LNCAP (cell line): ENCODE measurements at regions not wholly inside any gene's neighbourhood (a gene's known extent, or its start where the extent isn't known, plus 50 kb on each side); places are given as distances from the start of the nearest gene placed in this dataset.

Source experiments
- TF ChIP-seq, protein P1 (sequence below): fragments of 450-650 bp; IDR thresholded peaks from 2 replicates; pipeline ENCODE4 v1.5.1; 2017; ENCODE audit warnings: mild to moderate bottlenecking

DNA sequence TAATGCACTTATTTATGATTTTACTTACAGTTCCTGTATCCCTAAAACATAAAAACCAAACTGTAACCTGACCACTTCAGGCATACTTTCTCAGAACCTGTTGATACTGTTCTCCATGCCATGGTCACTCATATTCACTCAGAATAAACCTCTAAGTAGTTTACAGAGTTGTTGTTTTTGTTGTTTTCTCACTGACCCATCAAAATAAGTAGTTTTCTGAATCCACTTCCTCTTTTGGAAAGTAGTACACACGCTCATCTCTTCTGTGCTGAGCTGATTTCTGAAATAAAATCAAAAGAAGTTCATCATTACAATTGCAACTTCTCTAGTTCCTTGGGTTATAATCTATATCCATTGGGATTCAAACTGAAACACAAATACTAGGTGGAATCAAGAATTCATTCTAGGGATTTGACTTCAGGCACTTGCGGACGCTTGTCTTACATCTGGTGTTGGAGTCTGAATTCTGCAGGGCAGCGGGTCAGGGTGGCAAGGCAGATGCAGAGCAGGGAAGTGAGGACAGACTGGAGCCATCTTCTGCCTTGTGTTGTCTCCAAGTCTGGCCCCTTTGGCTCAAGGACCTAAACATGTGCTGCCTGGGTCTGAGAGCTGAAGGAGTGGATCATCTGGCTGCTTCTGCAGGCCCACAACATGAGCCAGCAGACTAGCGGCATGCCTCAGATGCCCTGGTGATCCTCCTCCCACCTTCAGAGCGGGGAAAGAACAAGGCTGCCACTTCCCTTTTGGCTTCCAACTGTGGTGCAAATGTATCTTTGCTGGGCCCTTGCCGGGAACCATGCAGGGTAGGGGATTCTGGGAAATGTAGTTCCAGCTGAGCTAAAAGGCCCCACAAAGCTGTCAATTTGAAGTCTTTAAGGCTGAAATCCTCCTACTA, 167.9 kb upstream of the MYLIP start:
- TF ChIP-seq, protein P1, sequence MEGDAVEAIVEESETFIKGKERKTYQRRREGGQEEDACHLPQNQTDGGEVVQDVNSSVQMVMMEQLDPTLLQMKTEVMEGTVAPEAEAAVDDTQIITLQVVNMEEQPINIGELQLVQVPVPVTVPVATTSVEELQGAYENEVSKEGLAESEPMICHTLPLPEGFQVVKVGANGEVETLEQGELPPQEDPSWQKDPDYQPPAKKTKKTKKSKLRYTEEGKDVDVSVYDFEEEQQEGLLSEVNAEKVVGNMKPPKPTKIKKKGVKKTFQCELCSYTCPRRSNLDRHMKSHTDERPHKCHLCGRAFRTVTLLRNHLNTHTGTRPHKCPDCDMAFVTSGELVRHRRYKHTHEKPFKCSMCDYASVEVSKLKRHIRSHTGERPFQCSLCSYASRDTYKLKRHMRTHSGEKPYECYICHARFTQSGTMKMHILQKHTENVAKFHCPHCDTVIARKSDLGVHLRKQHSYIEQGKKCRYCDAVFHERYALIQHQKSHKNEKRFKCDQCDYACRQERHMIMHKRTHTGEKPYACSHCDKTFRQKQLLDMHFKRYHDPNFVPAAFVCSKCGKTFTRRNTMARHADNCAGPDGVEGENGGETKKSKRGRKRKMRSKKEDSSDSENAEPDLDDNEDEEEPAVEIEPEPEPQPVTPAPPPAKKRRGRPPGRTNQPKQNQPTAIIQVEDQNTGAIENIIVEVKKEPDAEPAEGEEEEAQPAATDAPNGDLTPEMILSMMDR = no peak

DNA sequence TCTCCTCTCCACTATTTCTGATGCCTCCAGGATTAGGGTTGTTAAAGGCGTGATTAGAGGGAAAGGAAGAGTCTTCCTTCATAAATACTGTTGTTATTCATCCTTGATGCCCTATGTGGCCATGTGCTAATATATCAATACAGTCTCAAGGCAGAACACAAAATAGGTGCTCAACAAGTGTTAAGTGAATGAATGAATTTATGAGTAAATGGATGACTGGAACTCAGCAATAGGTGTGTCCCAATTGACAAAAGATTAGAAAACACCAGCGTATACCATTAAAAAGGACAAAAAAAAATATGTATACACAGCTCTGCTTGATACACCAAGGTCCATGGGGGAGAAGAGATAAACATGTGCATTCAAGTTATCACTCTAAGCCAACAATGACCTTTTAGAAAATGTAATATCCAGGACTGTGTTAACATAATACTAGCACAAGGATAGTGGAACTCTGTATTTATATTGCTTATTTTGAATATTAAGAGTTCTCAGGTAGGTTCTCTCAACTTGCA, 171.2 kb upstream of the MYLIP start:
- TF ChIP-seq, protein P1 = no peak

DNA sequence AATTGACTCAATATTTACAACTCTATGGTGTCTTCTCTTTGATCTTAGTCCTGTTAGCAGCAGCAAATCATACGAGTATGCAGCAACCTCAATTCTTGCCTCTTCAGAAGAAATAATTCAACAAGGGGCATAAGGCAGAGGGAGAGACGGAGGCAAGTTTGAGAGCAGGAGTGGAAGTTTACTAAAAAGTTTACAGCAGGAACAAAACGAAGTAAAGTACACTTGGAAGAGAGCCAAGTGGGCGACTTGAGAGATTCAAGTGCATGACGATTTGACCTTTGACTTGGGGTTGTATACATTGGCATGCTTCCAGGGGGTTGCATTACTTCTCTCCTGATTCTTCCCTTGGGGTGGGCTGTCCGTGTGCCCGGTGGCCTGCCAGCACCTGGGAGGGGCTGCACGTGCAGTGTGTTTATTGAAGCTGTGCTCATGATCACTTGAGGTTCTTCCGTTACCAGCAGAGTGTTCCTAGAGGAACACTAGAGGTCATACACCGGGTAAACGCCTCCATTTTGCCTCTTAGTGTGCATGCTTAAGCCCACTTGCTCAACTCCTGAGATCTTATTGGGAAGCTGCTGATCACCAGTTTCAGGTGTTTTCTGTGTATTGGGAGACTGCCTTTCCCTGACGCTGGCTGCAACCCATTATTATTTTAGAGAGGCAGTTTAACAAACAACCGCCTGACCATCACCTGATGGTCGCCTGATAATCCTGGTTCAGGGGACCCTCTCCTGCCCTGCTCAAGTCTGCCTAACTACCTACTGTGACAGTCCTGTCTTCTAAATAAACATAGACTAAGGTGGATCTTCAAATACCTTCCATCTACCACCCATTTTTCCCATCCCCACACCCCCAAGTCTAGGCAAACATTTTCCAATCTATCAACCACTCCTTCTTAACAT, 172.4 kb upstream of the MYLIP start:
- TF ChIP-seq, protein P1 = no peak

DNA sequence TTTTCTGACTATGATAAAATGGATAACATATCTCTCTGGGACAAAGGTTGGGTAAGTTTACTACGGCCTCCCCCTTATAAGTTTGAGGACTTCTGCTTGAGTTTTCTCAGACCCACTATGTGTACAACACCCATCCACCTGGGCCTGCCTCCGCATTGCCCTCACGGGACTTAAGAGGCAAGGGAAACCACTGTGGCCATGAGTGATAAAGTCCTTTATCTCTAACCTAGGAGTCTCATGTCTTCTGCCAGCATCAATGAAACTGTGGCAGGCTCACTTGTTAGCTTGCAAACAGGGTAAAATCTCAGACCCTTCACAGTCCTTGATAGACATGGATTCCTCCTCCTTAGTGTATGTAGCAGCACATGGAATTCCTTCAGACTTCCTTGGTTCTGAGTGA, 173.4 kb upstream of the MYLIP start:
- TF ChIP-seq, protein P1 = no peak

GRCh38 chr6:15953152-15953880, 175.6 kb upstream of the MYLIP start:
- TF ChIP-seq, protein P1 = no peak

DNA sequence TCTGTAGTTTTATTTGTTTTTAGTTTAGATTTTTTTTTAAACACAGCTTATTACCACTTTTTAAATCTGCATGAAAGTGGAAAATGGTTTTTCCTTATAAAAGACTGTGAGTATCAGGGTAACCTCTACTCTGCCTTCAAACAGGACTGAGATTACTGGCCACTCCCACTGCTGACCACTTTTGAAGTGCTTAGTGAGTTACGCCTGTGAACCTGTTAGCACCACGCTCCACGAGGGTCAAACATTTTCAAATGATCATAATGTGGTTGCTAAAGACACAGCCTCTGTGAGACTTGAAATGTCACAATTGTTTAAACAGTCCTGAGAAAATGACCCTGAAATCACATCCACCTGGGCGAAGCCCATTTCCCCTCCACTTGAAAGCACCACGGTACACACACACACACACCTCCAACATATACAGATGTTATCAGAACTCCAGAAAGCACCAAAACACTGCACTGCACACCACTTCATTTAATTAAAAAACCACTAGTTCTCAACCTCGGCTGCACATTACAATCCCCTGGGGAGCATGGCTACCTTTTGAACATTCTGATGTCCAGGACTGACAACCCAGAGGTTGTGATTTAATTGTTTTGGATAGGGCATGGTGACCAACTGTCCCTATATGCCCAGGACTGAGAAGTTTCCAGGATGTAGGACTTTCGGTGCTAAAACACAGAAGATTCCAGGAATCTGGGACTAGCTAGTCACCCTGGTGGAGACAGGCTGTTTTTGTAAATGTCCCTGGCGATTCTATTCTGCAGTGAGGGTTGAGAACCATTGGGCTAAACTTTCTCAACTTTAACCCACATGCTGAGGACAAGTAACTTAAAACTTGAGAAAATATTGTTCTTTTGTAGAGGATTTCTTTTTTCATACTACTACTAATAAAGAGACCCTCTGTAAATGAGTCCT, 176.4 kb upstream of the MYLIP start:
- TF ChIP-seq, protein P1 = no peak
